Coronary artery (tissue), 2 donors: ENCODE measurements at regions not wholly inside any gene's neighbourhood (a gene's known extent, or its start where the extent isn't known, plus 50 kb on each side); places are given as distances from the start of the nearest gene placed in this dataset.

ENCODE experiments used
- DNase-seq: peaks from one replicate; pipeline ENCODE4 v3.0.0-alpha.2; 2017; ENCODE audit warnings: low spot score
- H3K27ac ChIP-seq, 2 donors: fragments of 200-600 bp; sonication (generic); one replicate each; pipeline ENCODE4 v1.5.1; 2016 to 2019
- H3K4me3 ChIP-seq: fragments of 200-600 bp; sonication (generic); 2 replicates; pipeline ENCODE4 v1.5.1; 2016; ENCODE audit warnings: mild to moderate bottlenecking, moderate library complexity
- TF ChIP-seq, protein P1 (sequence below): fragments of 200-600 bp; sonication (generic); IDR thresholded peaks from one replicate; pipeline ENCODE4 v1.5.1; 2019; ENCODE audit warnings: antibody characterized with exemption

DNA sequence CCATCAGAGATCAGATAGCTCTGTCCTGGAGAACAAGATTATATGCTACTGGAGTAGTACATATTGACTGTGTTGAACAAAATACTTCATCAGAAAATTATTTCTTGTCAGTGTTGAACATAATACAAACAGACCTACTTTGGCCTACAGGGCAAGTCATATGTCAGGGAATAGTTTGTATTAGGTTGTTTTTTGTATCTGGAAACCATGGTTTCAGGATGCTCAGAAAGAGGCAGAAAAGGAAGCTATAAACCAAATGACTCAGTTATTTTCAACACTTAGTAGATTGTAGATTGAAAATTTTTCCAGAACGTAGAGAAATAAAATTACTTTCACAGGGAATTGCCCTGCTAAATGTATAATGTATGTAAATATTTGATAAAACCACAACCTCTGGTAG, 198.4 kb downstream of the CYB561 start:
- TF ChIP-seq, protein P1, sequence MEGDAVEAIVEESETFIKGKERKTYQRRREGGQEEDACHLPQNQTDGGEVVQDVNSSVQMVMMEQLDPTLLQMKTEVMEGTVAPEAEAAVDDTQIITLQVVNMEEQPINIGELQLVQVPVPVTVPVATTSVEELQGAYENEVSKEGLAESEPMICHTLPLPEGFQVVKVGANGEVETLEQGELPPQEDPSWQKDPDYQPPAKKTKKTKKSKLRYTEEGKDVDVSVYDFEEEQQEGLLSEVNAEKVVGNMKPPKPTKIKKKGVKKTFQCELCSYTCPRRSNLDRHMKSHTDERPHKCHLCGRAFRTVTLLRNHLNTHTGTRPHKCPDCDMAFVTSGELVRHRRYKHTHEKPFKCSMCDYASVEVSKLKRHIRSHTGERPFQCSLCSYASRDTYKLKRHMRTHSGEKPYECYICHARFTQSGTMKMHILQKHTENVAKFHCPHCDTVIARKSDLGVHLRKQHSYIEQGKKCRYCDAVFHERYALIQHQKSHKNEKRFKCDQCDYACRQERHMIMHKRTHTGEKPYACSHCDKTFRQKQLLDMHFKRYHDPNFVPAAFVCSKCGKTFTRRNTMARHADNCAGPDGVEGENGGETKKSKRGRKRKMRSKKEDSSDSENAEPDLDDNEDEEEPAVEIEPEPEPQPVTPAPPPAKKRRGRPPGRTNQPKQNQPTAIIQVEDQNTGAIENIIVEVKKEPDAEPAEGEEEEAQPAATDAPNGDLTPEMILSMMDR: no peak
- no peak overlapping the region for H3K4me3 ChIP-seq
- no peak overlapping the region for H3K27ac ChIP-seq
- DNase-seq: no peak

DNA sequence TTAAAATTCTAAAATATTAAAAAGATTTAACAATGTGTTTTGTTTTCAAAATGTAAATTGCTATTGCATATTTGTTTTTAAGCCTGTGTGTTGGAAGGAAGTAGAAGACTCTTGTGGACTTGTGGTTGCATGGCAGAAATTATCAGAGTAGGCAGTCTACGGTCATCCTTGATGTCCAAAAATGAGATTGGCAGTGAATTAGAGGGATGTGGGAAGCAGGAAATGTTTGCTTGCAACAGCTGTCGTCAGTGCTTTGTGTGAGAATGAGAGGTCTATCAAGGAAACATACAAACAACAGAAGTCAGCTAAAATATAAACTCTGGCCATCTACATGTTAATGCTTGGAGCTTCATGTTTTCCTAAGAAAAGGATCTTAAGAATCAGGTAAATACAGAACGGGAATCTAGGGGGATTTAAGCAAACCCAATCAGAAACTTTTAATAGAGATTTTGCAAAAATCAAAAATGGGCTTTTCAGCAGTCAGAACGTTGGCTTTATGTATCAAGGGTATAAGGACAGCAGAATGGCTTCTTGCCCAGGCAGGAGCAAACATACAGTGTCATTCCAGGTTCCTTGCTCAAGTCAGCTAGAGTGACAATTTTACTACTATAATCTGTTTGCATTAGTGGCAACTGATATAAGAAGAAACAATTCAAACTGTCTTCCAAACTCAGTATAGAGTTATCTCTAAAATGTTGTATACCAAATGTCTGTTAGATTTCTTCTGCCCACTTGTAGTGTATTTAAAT, 196.7 kb downstream of the CYB561 start:
- Histone ChIP-seq H3K4me3 (no peak overlapping the region), H3K27ac (no peak overlapping the region)
- DNase-seq: no peak

DNA sequence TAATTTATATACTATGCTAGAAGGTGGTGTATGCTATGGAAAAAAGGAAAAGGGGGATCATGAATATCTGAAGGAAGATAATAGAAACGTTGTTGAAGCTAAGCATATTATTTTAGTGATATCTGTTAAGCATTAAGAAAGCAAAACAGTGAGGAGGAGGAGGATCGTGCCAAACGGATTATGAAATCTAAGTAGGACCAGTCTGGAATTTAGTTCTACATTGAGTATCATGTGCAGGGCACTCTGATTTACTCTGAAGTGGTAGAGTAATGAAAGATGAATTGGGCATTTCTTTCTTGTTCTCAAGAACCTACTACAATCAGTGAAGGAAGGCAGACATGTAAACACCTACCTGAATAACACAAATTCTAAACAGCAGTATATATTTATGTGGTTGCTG, 195.3 kb downstream of the CYB561 start:
- TF ChIP-seq, protein P1: no peak
- H3K27ac ChIP-seq: no peak overlapping the region
- no peak for DNase-seq
- H3K4me3 ChIP-seq: no peak overlapping the region

More for the DNA sequence above, 196.7 kb downstream of the CYB561 start:
- TF ChIP-seq, protein P1: no peak

DNA sequence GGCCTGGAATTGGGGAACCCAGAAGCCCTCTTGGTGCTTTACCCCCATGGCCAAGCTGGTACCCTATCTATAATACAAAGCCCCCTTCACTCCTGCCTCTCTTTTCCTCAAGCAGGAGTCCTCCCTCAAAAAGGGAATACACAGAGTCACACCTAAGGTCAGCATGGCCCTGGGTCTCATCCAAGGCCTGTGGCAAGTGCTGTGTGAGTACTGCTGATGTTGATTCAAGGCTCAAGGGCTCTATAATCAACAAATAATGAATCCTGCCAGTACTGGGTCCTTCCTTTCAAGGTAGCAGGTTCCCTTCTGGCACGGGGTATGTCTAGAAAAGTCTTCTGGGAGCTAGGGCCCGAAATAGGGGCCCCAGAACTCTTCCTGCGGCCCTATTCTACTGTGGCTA, 187.3 kb downstream of the CYB561 start:
- TF ChIP-seq, protein P1: no peak
- Histone ChIP-seq H3K4me3 (no peak overlapping the region), H3K27ac (no peak overlapping the region)
- no peak for DNase-seq

DNA sequence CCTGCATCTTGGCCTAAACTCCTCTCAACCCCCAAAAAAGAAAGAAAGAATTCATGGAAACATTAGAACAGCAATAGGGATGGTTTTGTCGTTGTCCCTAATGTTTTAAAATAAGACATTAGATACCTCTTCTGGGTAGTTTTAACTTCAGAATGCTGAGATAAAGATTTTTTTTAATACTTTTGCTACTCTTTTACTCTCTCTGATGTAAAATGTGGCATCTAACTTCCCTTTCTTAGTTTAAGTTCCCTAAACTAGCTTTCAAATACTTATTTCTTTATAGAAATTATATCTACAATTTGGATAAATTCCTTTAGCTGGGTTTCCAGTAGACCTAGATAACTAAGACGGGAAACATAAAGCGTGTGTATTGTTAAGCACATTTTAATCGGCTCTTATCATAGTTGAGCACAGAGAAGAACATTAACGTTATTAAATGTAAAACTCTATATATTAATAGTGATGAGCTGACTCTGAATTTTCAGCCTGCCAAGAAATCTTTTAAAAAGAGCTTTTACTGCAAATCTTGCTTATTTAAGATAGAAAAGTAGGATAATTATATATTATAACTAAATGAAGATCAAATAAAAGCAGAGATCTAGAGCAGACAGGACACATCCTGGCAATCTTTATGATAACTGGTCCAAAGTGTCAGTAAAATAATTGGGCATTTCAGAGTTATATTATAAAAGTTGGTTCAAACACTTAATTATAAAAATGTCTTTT, 183.2 kb downstream of the CYB561 start:
- Histone ChIP-seq H3K4me3 (no peak overlapping the region), H3K27ac (no peak overlapping the region)
- DNase-seq: no peak
- TF ChIP-seq, protein P1: no peak

DNA sequence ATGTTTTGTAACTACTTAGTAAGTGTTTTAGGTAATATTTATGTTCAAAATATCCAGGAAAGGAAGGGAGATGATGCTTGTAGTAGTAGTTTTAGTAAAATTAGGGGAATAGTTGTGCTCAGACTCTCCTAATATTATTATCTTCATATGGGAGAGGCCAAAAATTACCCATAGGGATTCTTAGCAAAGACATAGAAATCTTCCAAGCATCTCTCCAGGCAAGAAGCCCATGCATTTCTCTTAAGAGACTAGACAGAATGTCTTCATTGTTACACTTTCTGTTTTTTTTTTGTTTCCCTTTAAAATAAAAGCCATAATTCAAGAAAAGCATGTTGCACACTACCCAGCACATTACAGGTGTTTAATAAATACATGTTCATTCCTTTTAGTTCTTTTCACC, 180.6 kb downstream of the CYB561 start:
- no peak for DNase-seq
- Histone ChIP-seq H3K4me3 (no peak overlapping the region), H3K27ac (no peak overlapping the region)
- TF ChIP-seq, protein P1: no peak

DNA sequence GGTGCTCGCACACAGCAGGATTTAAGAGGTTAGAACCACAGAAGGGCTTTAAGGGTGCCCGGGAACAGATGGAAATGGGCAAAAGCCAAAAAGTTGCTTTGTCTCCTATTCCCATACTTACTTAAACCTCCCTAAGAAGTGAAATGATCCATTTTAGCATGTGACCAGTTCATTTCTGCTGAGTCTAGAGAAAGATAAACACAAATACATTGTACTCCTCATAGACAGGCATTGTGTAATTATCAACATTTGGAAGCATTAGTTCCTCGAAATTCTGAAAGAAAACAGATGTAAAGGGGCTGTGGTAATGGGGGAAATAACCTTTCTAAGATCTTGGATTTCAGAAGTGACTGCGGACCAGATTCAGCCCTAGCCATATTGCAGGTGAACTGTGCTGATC, 178.3 kb downstream of the CYB561 start:
- TF ChIP-seq, protein P1: no peak
- Histone ChIP-seq H3K4me3 (no peak overlapping the region), H3K27ac (no peak overlapping the region)
- no peak for DNase-seq
